ENCODE measurements at regions not wholly inside any gene's neighbourhood (a gene's known extent, or its start where the extent isn't known, plus 50 kb on each side); places are given as distances from the start of the nearest gene placed in this dataset.
"Not testable (repeated sequence)": the region's sequence is repeated elsewhere in the genome, so short reads cannot be mapped to it uniquely, and the experiment has no call there.

GRCh38 chrX:87434618-87435017, 83.0 kb upstream of the KLHL4 start:
- no peak for TF ChIP-seq CTCF (IDR thresholded peaks at IDR 0.05; ENCODE audit: control extremely low read depth, extremely low read depth, low read depth, missing control alignments)
- no peak for DNase-seq (ENCODE audit: extremely low spot score)
- ChIA-PET CTCF (no interaction called here), POLR2A (no interaction called here)

- CTCF ChIA-PET; DNase-seq (ENCODE audit: extremely low spot score): not testable (repeated sequence)
Measured at GRCh38 chrX:87448613-87449012, 69.0 kb upstream of the KLHL4 start.

GRCh38 chrX:87465757-87466156, 51.8 kb upstream of the KLHL4 start:
- CTCF ChIA-PET; DNase-seq (ENCODE audit: extremely low spot score); POLR2A ChIA-PET: not testable (repeated sequence)

More at GRCh38 chrX:87448613-87449012, 69.0 kb upstream of the KLHL4 start:
- POLR2A ChIA-PET = not testable (repeated sequence)
